ENCODE measurements at regions not wholly inside any gene's neighbourhood (a gene's known extent, or its start where the extent isn't known, plus 50 kb on each side); places are given as distances from the start of the nearest gene placed in this dataset.

DNA sequence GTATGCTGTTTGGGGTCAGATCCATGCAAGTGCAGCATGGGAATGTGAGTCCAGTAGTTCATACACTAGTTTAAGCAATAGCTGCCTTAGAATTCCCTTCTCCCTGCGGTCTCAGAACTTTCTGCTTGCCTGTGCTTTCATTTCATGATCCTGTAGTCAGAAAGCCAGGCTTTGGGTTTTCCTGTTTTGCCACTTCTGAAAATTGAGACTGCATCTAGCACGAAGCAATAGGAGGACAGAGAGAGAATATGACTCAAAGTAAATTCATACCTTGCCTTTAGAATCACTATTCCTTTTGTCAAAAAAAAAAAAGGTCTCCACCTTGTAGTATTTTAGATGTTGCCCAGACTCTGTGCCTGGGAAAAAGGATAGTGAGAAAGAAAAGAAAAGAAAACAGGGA is 161.2 kb upstream of the SNX7 start:
- Histone ChIP-seq H3K27me3 (ENCODE audit: control insufficient read depth in 3 of 3, insufficient read depth in 3 of 3, low read length in 2 of 3) (no peaks in the 10 kb centered on the region), H3K4me1 (ENCODE audit: control insufficient read depth in 5 of 5, insufficient read depth in 5 of 5, low read length in 5 of 5) (no peaks in the 10 kb centered on the region), H3K9ac (ENCODE audit: insufficient read depth in 1 of 2, low read length in 2 of 2) (no peak overlapping the region), H3K36me3 (ENCODE audit: control insufficient read depth in 4 of 4, insufficient read depth in 4 of 4, low read length in 4 of 4) (no peaks in the 10 kb centered on the region), H3K4me3 (no peak overlapping the region), H3K27ac (ENCODE audit: low read depth in 1 of 2, low read length in 1 of 2) (no peak overlapping the region), H3K9me3 (ENCODE audit: control insufficient read depth in 4 of 4, insufficient read depth in 3 of 4, low read length in 3 of 4) (peaks cover 0 to 4% (median 2%) of the 10 kb centered on the region in 4 donors)
- DNase-seq: no peak
- 85 to 87% methylated on average over 2 of the region's 2 CpGs for WGBS, 2 donors
- no peak for ATAC-seq (ENCODE audit: insufficient read depth, low FRiP score)
- TF ChIP-seq, protein P1, sequence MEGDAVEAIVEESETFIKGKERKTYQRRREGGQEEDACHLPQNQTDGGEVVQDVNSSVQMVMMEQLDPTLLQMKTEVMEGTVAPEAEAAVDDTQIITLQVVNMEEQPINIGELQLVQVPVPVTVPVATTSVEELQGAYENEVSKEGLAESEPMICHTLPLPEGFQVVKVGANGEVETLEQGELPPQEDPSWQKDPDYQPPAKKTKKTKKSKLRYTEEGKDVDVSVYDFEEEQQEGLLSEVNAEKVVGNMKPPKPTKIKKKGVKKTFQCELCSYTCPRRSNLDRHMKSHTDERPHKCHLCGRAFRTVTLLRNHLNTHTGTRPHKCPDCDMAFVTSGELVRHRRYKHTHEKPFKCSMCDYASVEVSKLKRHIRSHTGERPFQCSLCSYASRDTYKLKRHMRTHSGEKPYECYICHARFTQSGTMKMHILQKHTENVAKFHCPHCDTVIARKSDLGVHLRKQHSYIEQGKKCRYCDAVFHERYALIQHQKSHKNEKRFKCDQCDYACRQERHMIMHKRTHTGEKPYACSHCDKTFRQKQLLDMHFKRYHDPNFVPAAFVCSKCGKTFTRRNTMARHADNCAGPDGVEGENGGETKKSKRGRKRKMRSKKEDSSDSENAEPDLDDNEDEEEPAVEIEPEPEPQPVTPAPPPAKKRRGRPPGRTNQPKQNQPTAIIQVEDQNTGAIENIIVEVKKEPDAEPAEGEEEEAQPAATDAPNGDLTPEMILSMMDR (IDR thresholded peaks at IDR 0.05; ENCODE audit: control extremely low read depth, extremely low read depth): no peak

DNA sequence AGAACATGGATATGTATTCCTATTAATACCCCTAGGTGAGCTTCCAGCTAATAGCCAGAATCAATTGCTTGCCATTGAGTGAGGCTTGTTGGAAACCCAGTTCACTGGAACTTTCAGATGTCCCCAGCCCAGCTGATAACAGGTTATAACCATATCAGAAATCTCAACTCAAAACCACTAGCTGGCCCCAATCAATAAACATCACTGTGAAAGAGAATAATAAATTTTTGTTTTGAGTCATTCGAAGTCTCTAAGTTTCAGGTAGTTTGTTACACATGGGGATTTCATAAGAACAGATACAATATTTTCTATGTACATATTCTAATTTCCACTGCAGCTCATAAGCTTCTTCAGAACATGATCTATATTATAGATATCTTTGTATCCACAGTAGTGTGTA is 162.9 kb upstream of the SNX7 start:
- WGBS, 2 donors: 77 to 89% methylated on average over 1 of the region's 1 CpG
- TF ChIP-seq, protein P1 (IDR thresholded peaks at IDR 0.05; ENCODE audit: control extremely low read depth, extremely low read depth): no peak
- no peak for DNase-seq

DNA sequence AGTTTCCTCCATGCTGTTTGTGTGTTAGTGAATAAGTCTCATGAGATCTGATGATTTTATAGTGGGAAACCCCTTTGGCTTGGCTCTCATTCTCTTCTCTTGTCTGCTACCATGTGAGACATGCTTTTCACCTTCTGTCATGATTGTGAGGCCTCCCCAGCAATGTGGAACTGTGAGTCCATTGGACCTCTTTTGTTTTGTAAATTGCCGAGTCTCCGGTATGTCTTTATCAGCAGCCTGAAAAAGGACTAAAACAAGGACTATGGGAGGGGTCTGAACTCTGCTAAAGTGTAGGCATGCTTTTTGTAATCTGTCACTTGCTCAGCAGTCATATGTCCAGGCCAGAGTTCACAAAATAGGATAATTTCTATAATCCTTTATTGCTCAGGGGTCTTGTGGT is 164.0 kb upstream of the SNX7 start:
- 87 to 94% methylated on average over 2 of the region's 2 CpGs for WGBS, 2 donors
- no peak overlapping the region for H3K27ac ChIP-seq (ENCODE audit: low read depth in 1 of 2, low read length in 1 of 2)
- H3K9ac ChIP-seq (ENCODE audit: insufficient read depth in 1 of 2, low read length in 2 of 2): no peak overlapping the region

More for the DNA sequence above, 162.9 kb upstream of the SNX7 start:
- ATAC-seq (ENCODE audit: insufficient read depth, low FRiP score): no peak
- no peaks in the 10 kb centered on the region for H3K4me1 ChIP-seq (ENCODE audit: control insufficient read depth in 5 of 5, insufficient read depth in 5 of 5, low read length in 5 of 5)
- H3K9ac ChIP-seq (ENCODE audit: insufficient read depth in 1 of 2, low read length in 2 of 2): no peak overlapping the region
- peaks cover 0 to 3% (median under 1%) of the 10 kb centered on the region in 4 donors for H3K9me3 ChIP-seq (ENCODE audit: control insufficient read depth in 4 of 4, insufficient read depth in 3 of 4, low read length in 3 of 4)
- no peak overlapping the region for H3K4me3 ChIP-seq
- H3K36me3 ChIP-seq (ENCODE audit: control insufficient read depth in 4 of 4, insufficient read depth in 4 of 4, low read length in 4 of 4): no peaks in the 10 kb centered on the region
- H3K27me3 ChIP-seq (ENCODE audit: control insufficient read depth in 3 of 3, insufficient read depth in 3 of 3, low read length in 2 of 3): no peaks in the 10 kb centered on the region
- no peak overlapping the region for H3K27ac ChIP-seq (ENCODE audit: low read depth in 1 of 2, low read length in 1 of 2)

More for the DNA sequence above, 164.0 kb upstream of the SNX7 start:
- ATAC-seq (ENCODE audit: insufficient read depth, low FRiP score) (no peak), DNase-seq (no peak)
- Histone ChIP-seq H3K36me3 (ENCODE audit: control insufficient read depth in 4 of 4, insufficient read depth in 4 of 4, low read length in 4 of 4) (no peaks in the 10 kb centered on the region), H3K27me3 (ENCODE audit: control insufficient read depth in 3 of 3, insufficient read depth in 3 of 3, low read length in 2 of 3) (no peaks in the 10 kb centered on the region), H3K9me3 (ENCODE audit: control insufficient read depth in 4 of 4, insufficient read depth in 3 of 4, low read length in 3 of 4) (peaks cover 0 to 3% (median under 1%) of the 10 kb centered on the region in 4 donors), H3K4me1 (ENCODE audit: control insufficient read depth in 5 of 5, insufficient read depth in 5 of 5, low read length in 5 of 5) (no peaks in the 10 kb centered on the region), H3K4me3 (no peak overlapping the region)
- TF ChIP-seq, protein P1 (IDR thresholded peaks at IDR 0.05; ENCODE audit: control extremely low read depth, extremely low read depth): no peak
